ENCODE measurements at regions not wholly inside any gene's neighbourhood (a gene's known extent, or its start where the extent isn't known, plus 50 kb on each side); places are given as distances from the start of the nearest gene placed in this dataset.

GRCh38 chr2:107107351-107107750, 221.4 kb upstream of the ST6GAL2 start:
- TF ChIP-seq POLR2A (IDR thresholded peaks at IDR 0.05) (no peak), CTCF (IDR thresholded peaks at IDR 0.05) (no peak)

All from uterus (tissue), 2 donors.